Right lobe of liver (tissue), 4 donors: ENCODE measurements at regions not wholly inside any gene's neighbourhood (a gene's known extent, or its start where the extent isn't known, plus 50 kb on each side); places are given as distances from the start of the nearest gene placed in this dataset.

Source experiments
- CTCF ChIP-seq, 4 donors: fragments of 200-600 bp in 3 of 4; fragments of 450-650 bp in 1 of 4; IDR thresholded peaks; one replicate each; pipeline versions ENCODE4 v1.5.1 to v1.8.0; 2016 to 2022; ENCODE audit warnings: antibody characterized with exemption in 4 of 4, mild to moderate bottlenecking in 2 of 4
- POLR2A ChIP-seq: fragments of 450-650 bp; IDR thresholded peaks from one replicate; pipeline ENCODE4 v1.6.1; 2017; ENCODE audit warnings: antibody characterized with exemption, mild to moderate bottlenecking
- donor health status: DM: no; HTN: no; CAD: no.
- donor health status: DM: no; HTN: no; CAD: no.
- donor health status: DM: no; HTN: yes; CAD: no.

DNA sequence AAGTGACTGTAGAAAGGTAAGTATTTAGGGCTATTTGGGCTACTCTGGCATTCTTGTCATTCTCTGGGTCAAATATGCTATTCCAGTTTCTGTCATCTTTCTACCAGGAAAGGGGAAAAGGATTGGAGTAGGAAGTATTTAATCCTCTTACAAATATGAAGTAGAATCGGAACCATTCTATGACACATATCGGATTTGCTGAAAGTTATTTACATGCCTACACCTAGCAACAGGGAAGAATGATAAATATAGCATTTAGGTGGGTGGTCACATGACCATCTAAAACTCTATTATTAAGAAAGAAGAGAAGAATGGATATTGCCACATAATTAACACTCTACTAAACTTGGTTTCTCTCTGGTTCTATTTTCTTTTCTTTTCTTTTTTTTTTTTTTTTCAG is 1353.1 kb downstream of the ZPLD1 start:
- TF ChIP-seq CTCF (IDR thresholded peaks at IDR 0.05) = no peak
- TF ChIP-seq POLR2A = no peak
